CD14-positive monocyte (primary cell): ENCODE measurements at regions not wholly inside any gene's neighbourhood (a gene's known extent, or its start where the extent isn't known, plus 50 kb on each side); places are given as distances from the start of the nearest gene placed in this dataset.
A peak's percentile ranks its signal among the peaks of the same experiment; 100 is the strongest.
"Not testable (repeated sequence)": the region's sequence is repeated elsewhere in the genome, so short reads cannot be mapped to it uniquely, and the experiment has no call there.

Experiments used
- DNase-seq, 3 donors: peaks; one replicate each; pipeline ENCODE4 v3.0.0-alpha.2; 2011 to 2022
- H2AFZ ChIP-seq: 2 replicates; pipeline ENCODE4 v1.6.0; 2012; ENCODE audit warnings: mild to moderate bottlenecking, low read depth, low read length, inconsistent platforms; ENCODE audit not compliant: insufficient read depth, poor library complexity, severe bottlenecking
- H3K27ac ChIP-seq, 2 donors: 1 replicate in 1 of 2; 2 replicates in 1 of 2; pipeline ENCODE4 v1.5.1; 2012 to 2013; ENCODE audit warnings: low read length in 2 of 2, control low read depth in 1 of 2, inconsistent platforms in 1 of 2, low read depth in 1 of 2, mild to moderate bottlenecking in 1 of 2
- H3K27me3 ChIP-seq, 2 donors: one replicate each; pipeline versions ENCODE4 v1.6.0 to v1.6.1; 2011 to 2013; ENCODE audit warnings: low read length in 2 of 2; ENCODE audit not compliant: control insufficient read depth in 2 of 2, insufficient read depth in 2 of 2
- H3K36me3 ChIP-seq, 2 donors: replicated peaks in 1 of 2; 1 replicate in 1 of 2; 2 replicates in 1 of 2; pipeline versions ENCODE4 v1.5.1 to v1.6.1; 2012 to 2013; ENCODE audit warnings: low read length in 2 of 2, control low read depth in 1 of 2, inconsistent platforms in 1 of 2, mild to moderate bottlenecking in 1 of 2; ENCODE audit not compliant: insufficient read depth in 2 of 2, control insufficient read depth in 1 of 2
- H3K4me1 ChIP-seq, 2 donors: 1 replicate in 1 of 2; 2 replicates in 1 of 2; pipeline versions ENCODE4 v1.5.1 to v1.6.1; 2012 to 2013; ENCODE audit warnings: low read length in 2 of 2, control low read depth in 1 of 2, inconsistent platforms in 1 of 2, mild to moderate bottlenecking in 1 of 2, moderate library complexity in 1 of 2; ENCODE audit not compliant: insufficient read depth in 2 of 2, control insufficient read depth in 1 of 2
- H3K4me2 ChIP-seq: replicated peaks from 2 replicates; pipeline ENCODE3; 2012; ENCODE audit warnings: low read length, moderate library complexity, mild to moderate bottlenecking; ENCODE audit not compliant: poor library complexity, severe bottlenecking; ENCODE audit errors: extremely low read depth
- H3K4me3 ChIP-seq, 3 experiments: fragments of 200-600 bp in 1 of 3; sonication (generic) in 1 of 3; replicated peaks in 1 of 3; 1 replicate in 2 of 3; 2 replicates in 1 of 3; pipeline ENCODE4 v1.5.1; 2011 to 2013; ENCODE audit warnings: low read length in 3 of 3, mild to moderate bottlenecking in 3 of 3, control low read depth in 2 of 3, low read depth in 2 of 3, inconsistent platforms in 1 of 3, moderate library complexity in 1 of 3
- H3K79me2 ChIP-seq: 2 replicates; pipeline ENCODE4 v1.6.0; 2012; ENCODE audit warnings: mild to moderate bottlenecking, control low read depth, inconsistent platforms, low read length, moderate library complexity; ENCODE audit not compliant: insufficient read depth
- H3K9ac ChIP-seq: 2 replicates; pipeline ENCODE4 v1.6.0; 2017; ENCODE audit warnings: low read length, mild to moderate bottlenecking; ENCODE audit not compliant: insufficient read depth, poor library complexity, severe bottlenecking
- H3K9me3 ChIP-seq, 2 donors: replicated peaks in 1 of 2; 1 replicate in 1 of 2; 2 replicates in 1 of 2; pipeline versions ENCODE4 v1.5.1 to v1.6.1; 2012 to 2013; ENCODE audit warnings: low read length in 2 of 2, control low read depth in 1 of 2; ENCODE audit not compliant: control insufficient read depth in 1 of 2, insufficient read depth in 1 of 2
- H4K20me1 ChIP-seq: 2 replicates; pipeline ENCODE4 v1.6.0; 2012; ENCODE audit warnings: mild to moderate bottlenecking, low read length, control low read depth, moderate library complexity; ENCODE audit not compliant: insufficient read depth
- H3K27ac Mint-ChIP-seq, 7 donors: one replicate each; pipeline ENCODE4 v1.8.0; 2020; ENCODE audit warnings: mild to moderate bottlenecking in 7 of 7, mixed read lengths in 7 of 7, moderate library complexity in 6 of 7, inconsistent platforms in 2 of 7
- H3K27me3 Mint-ChIP-seq, 3 donors: one replicate each; pipeline ENCODE4 v1.8.0; 2021 to 2022; ENCODE audit warnings: low read depth in 3 of 3, mild to moderate bottlenecking in 3 of 3, mixed read lengths in 3 of 3, moderate library complexity in 3 of 3, inconsistent platforms in 1 of 3
- H3K36me3 Mint-ChIP-seq, 2 donors: one replicate each; pipeline ENCODE4 v1.8.0; 2020; ENCODE audit warnings: mixed read lengths in 2 of 2, inconsistent platforms in 1 of 2, mild to moderate bottlenecking in 1 of 2
- H3K4me1 Mint-ChIP-seq: one replicate; pipeline ENCODE4 v1.8.0; 2020; ENCODE audit warnings: mild to moderate bottlenecking, mixed read lengths
- H3K4me3 Mint-ChIP-seq, 2 donors: one replicate each; pipeline ENCODE4 v1.8.0; 2020; ENCODE audit warnings: mild to moderate bottlenecking in 2 of 2, mixed read lengths in 2 of 2, moderate library complexity in 1 of 2
- H3K9me3 Mint-ChIP-seq, 7 donors: one replicate each; pipeline ENCODE4 v1.8.0; 2020 to 2022; ENCODE audit warnings: mixed read lengths in 7 of 7, mild to moderate bottlenecking in 6 of 7, moderate library complexity in 6 of 7, inconsistent platforms in 2 of 7
- WGBS: methylation state at CpG from one replicate; pipeline ENCODE4 v1.1.5; 2013; ENCODE audit warnings: missing lambda C conversion rate; ENCODE audit not compliant: insufficient coverage; 5-methylcytosine and 5-hydroxymethylcytosine counted together
- intact Hi-C, 2 donors: fragments of 100-400 bp; cut with micrococcal nuclease; formaldehyde crosslinking; loops; one replicate each; pipeline versions ENCODE4 v1.15.0 to v1.15.1; 2023

DNA sequence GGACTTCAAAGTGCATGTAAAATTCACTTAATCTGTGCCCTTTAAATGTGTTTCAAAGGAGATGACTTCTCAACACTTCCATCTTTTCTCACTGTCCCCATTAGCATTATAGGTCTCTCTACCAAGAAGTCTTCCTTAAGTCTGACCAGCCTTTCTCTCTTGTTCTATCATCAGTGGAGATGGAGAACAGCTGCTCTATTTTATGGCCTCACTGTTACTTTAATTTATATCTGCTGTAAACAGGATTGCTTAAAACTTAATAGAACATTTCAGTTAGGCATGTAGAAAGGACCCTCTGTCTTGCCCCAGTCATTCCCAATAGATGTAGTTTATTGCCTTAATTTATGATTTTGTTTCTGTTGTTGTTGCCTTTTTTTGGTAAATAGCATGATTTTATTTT lies 86.0 kb upstream of the CDC42EP3 start:
- Mint-ChIP-seq H3K4me1 (peaks cover 59% of the 10 kb centered on the region), H3K27ac (peak overlapping the region in 2 of 7 donors; percentile 48 to 71)
- H3K9ac ChIP-seq, intact Hi-C loops, DNase-seq, H3K9me3 Mint-ChIP-seq, H3K4me2 ChIP-seq, H2AFZ ChIP-seq, H3K27me3 ChIP-seq, H4K20me1 ChIP-seq, H3K9me3 ChIP-seq, H3K27me3 Mint-ChIP-seq, H3K4me3 ChIP-seq, H3K27ac ChIP-seq, H3K36me3 ChIP-seq, H3K36me3 Mint-ChIP-seq, H3K4me3 Mint-ChIP-seq: not testable (repeated sequence)
- Histone ChIP-seq H3K79me2 (peaks cover 19% of the 10 kb centered on the region), H3K4me1 (peaks cover 48 to 58% of the 10 kb centered on the region in 2 donors)

DNA sequence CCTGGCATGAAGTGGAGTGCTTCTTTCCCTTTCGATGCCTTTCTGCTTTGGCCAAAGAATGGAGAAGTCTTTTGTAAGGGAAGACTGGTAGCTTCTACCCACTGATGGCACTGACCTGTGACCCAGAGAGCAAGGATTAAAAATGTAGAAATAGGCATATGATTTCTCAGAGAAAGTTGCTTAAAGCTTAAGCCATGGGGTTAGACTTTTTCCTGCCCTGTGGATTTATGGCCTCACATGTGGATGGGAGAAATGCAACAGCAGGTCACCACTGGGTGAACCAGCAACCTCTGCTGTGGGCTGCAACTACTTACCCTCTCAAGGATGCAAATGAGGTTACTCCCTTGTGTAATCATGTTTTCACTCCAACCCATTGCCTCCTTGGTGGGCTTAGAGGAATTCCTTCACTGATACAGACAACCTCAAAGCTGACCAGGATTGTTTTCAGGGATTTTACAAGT lies 86.7 kb upstream of the CDC42EP3 start:
- peaks cover 0 to 11% of the 10 kb centered on the region in 2 donors for H3K36me3 Mint-ChIP-seq
- H3K9ac ChIP-seq, intact Hi-C loops, H3K9me3 ChIP-seq, H3K4me3 Mint-ChIP-seq, H3K9me3 Mint-ChIP-seq, H2AFZ ChIP-seq, H3K36me3 ChIP-seq, H3K4me3 ChIP-seq, H3K27me3 ChIP-seq, H4K20me1 ChIP-seq, H3K27me3 Mint-ChIP-seq, H3K4me2 ChIP-seq: not testable (repeated sequence)
- Histone ChIP-seq H3K27ac (peak overlapping the region; percentile 25 to 56), H3K79me2 (peaks cover 24% of the 10 kb centered on the region), H3K4me1 (peaks cover 56 to 65% of the 10 kb centered on the region in 2 donors)
- DNase-seq = peak in 2 of 3 donors; percentile 14 to 15
- H3K27ac Mint-ChIP-seq = peak overlapping the region; percentile 33 to 78 (median 61)
- H3K4me1 Mint-ChIP-seq = peaks cover 63% of the 10 kb centered on the region
- no CpG with 5 or more reads among the region's 1 CpG for WGBS

DNA sequence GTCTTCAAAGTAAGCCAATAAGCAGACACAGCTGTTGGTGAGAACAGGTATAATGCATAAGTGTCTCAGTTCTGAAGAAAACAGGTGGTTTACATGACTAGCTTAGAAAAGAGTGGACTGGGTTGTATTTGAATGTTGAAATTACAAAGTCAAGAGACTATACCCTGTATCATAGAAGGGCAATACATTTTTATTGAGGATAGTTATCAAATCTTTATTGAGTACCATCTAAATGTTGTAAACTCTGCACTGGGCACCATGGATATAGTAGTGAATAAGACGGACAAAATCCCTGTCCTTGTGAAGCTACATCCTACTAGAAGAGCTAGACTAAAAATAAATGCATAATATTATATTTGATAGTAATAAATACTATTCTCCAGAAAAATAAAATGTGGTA lies 88.5 kb upstream of the CDC42EP3 start:
- H3K9me3 ChIP-seq, H2AFZ ChIP-seq, H4K20me1 ChIP-seq, DNase-seq, H3K4me2 ChIP-seq, H3K9ac ChIP-seq, H3K27me3 Mint-ChIP-seq, H3K27me3 ChIP-seq, H3K36me3 ChIP-seq, H3K9me3 Mint-ChIP-seq: not testable (repeated sequence)
- Histone ChIP-seq H3K79me2 (peaks cover 34% of the 10 kb centered on the region), H3K4me1 (peaks cover 72 to 83% of the 10 kb centered on the region in 2 donors), H3K4me3 (peak overlapping the region in 1 of 3 experiments; percentile 17), H3K27ac (peak overlapping the region in 1 of 2 donors; percentile 91)
- Mint-ChIP-seq H3K4me3 (peak overlapping the region in 1 of 2 donors; percentile 58), H3K36me3 (peaks cover 0 to 11% of the 10 kb centered on the region in 2 donors), H3K27ac (peak overlapping the region; percentile 77 to 99 (median 96)), H3K4me1 (peaks cover 79% of the 10 kb centered on the region)
- intact Hi-C loops = loop anchor here in 1 of 2 donors (5.0 to 10.0 kb wide), 2 partner anchors 67 to 85 kb away; partner anchors contain the start of gene CDC42EP3
- no CpG with 5 or more reads among the region's 1 CpG for WGBS
